ENCODE measurements at regions not wholly inside any gene's neighbourhood (a gene's known extent, or its start where the extent isn't known, plus 50 kb on each side); places are given as distances from the start of the nearest gene placed in this dataset.

DNA sequence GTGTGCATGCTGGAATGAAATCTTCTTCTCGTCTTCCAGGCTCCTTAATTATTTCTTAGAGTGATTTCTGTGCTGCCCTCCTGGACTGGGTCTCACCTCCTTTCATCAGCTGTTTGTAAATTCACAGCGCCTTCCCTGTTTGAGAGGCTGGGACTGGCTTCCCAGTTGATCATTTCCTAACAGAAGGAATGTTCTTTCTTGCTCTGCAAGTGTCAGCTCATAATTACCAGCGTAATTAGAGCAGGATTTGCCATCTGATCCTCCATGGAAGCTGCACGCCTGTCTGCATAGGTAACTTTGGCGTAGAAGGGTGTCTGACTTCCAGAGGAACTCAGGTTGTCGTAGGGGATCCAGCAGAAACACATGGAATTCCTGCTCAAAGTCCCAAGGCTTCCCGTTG, 375.0 kb upstream of the EEF2KMT start:
- no peak for DNase-seq (ENCODE audit: extremely low spot score)
- TF ChIP-seq SUZ12 (IDR thresholded peaks at IDR 0.05), result no peak
- TF ChIP-seq CTBP1 (IDR thresholded peaks at IDR 0.05; ENCODE audit: borderline replicate concordance), result no peak
- TF ChIP-seq ARNT (IDR thresholded peaks at IDR 0.05), result no peak
- TF ChIP-seq HDGF (IDR thresholded peaks at IDR 0.05; ENCODE audit: borderline replicate concordance), result no peak
- TF ChIP-seq ELF4 (IDR thresholded peaks at IDR 0.05), result no peak
- TF ChIP-seq LEF1 (IDR thresholded peaks at IDR 0.05; ENCODE audit: borderline replicate concordance), result no peak
- TF ChIP-seq, protein P1, sequence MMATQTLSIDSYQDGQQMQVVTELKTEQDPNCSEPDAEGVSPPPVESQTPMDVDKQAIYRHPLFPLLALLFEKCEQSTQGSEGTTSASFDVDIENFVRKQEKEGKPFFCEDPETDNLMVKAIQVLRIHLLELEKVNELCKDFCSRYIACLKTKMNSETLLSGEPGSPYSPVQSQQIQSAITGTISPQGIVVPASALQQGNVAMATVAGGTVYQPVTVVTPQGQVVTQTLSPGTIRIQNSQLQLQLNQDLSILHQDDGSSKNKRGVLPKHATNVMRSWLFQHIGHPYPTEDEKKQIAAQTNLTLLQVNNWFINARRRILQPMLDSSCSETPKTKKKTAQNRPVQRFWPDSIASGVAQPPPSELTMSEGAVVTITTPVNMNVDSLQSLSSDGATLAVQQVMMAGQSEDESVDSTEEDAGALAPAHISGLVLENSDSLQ (IDR thresholded peaks at IDR 0.05), result no peak
- TF ChIP-seq L3MBTL2 (conservative IDR thresholded peaks at IDR 0.05), result no peak
- no peak for TF ChIP-seq BHLHE40 (IDR thresholded peaks at IDR 0.05; ENCODE audit: borderline replicate concordance)
- TF ChIP-seq SP1 (IDR thresholded peaks at IDR 0.05), result no peak
- ChIA-PET CTCF (no interaction called here), POLR2A (no interaction called here)

DNA sequence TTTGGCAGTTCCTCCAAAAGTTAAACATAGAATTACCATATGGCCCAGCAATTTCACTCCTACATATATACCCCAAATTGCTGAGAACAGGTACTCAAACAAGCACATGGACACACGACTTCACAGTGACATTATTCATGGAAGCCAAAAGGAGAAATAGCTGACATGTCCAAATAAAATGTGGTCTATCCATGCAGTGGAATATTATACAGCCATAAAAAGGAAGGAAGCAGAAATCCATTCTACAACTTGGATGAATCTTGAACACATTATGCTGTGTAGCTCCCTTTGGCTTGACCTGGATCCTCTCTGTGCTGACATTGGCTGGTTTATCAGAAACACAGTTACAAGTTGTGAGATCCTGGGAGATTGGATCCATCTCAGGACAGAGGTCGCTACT, 370.9 kb upstream of the EEF2KMT start:
- no peak for TF ChIP-seq LEF1 (IDR thresholded peaks at IDR 0.05; ENCODE audit: borderline replicate concordance)
- no peak for TF ChIP-seq SUZ12 (IDR thresholded peaks at IDR 0.05)
- no peak for TF ChIP-seq FOXM1 (IDR thresholded peaks at IDR 0.05; ENCODE audit: borderline replicate concordance)
- TF ChIP-seq FOXA1 (IDR thresholded peaks at IDR 0.05), result no peak
- TF ChIP-seq TARDBP (IDR thresholded peaks at IDR 0.05), result no peak
- no peak for TF ChIP-seq ARNT (IDR thresholded peaks at IDR 0.05)
- no peak for TF ChIP-seq CTBP1 (IDR thresholded peaks at IDR 0.05; ENCODE audit: borderline replicate concordance)
- TF ChIP-seq, protein P1 (IDR thresholded peaks at IDR 0.05), result no peak
- TF ChIP-seq ZNF384 (IDR thresholded peaks at IDR 0.05), result no peak
- TF ChIP-seq ELF4 (IDR thresholded peaks at IDR 0.05), result no peak
- DNase-seq (ENCODE audit: extremely low spot score), result no peak
- ChIA-PET POLR2A (no interaction called here), CTCF (no interaction called here)

DNA sequence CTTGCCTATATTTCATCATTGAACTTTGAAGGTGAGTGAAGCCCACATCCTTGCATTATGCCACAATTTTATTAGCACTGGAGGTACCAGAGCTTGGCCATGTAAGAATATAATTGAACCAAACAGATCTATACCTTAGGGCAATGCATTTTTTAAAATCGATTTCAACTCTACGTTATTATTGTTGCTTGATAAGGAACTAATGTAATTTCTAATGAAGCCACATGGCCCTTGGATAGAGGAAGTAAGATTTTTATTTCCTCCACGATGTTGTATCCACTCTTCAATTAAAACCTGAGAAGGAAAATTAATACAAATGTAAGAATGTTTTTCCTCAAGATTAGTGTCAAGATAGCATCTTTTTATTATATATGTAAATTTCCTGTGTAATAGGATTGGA, 370.0 kb upstream of the EEF2KMT start:
- ChIA-PET POLR2A (no interaction called here), CTCF (no interaction called here)
- TF ChIP-seq LEF1 (IDR thresholded peaks at IDR 0.05; ENCODE audit: borderline replicate concordance) (no peak), L3MBTL2 (conservative IDR thresholded peaks at IDR 0.05) (no peak), SUZ12 (IDR thresholded peaks at IDR 0.05) (no peak), TARDBP (IDR thresholded peaks at IDR 0.05) (no peak), FOXM1 (IDR thresholded peaks at IDR 0.05; ENCODE audit: borderline replicate concordance) (no peak), ELF4 (IDR thresholded peaks at IDR 0.05) (no peak)

DNA sequence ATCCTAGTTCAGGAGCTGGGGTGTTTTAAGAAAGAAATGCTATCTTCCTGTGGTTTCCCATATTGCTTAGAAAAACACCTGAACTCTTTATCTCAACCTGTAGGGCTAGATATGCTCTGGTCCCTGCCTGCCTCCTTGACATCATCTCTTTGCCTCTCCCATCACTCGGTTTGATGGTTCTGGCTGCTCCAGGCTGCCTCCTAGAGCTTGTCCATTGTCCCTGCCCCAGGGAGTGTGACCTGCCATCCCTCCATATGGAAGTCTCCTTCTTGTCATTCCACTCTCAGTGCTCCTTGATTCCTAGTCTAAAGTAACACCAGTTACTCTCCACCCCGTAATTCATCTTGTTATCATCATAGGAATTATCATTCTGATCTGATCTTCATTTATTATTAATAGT, 369.0 kb upstream of the EEF2KMT start:
- TF ChIP-seq ELF4 (IDR thresholded peaks at IDR 0.05) (no peak), FOXA1 (IDR thresholded peaks at IDR 0.05) (no peak), FOXM1 (IDR thresholded peaks at IDR 0.05; ENCODE audit: borderline replicate concordance) (no peak), BHLHE40 (IDR thresholded peaks at IDR 0.05; ENCODE audit: borderline replicate concordance) (no peak), LEF1 (IDR thresholded peaks at IDR 0.05; ENCODE audit: borderline replicate concordance) (no peak), TARDBP (IDR thresholded peaks at IDR 0.05) (no peak), ARNT (IDR thresholded peaks at IDR 0.05) (no peak), SUZ12 (IDR thresholded peaks at IDR 0.05) (no peak), SP1 (IDR thresholded peaks at IDR 0.05) (no peak), L3MBTL2 (conservative IDR thresholded peaks at IDR 0.05) (no peak), FOXK2 (IDR thresholded peaks at IDR 0.05) (no peak), HDGF (IDR thresholded peaks at IDR 0.05; ENCODE audit: borderline replicate concordance) (no peak), ZNF384 (IDR thresholded peaks at IDR 0.05) (no peak), NFRKB (IDR thresholded peaks at IDR 0.05) (no peak), CTBP1 (IDR thresholded peaks at IDR 0.05; ENCODE audit: borderline replicate concordance) (no peak)
- TF ChIP-seq, protein P1 (IDR thresholded peaks at IDR 0.05), result no peak

More for the DNA sequence above, 370.0 kb upstream of the EEF2KMT start:
- DNase-seq (ENCODE audit: extremely low spot score), result no peak

DNA sequence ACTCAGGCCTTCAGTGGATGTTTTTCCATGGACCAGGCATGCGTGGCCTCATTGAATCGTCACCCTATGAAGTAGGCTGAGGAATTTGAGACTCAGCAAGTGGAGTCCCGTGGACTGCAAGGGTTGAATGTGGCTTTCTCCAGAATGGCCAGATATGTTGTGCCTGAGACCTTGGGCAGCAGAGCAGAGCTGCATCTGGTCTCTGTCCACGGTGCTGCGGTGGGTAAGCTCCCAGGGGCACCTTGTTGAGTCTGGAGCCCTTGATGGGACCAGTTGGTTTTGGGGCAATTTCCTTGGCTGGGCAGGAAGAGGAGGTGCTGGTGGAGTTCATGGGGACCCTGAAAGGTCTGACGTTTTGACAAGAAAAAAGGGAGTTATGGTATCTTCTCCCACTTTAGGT, 368.1 kb upstream of the EEF2KMT start:
- TF ChIP-seq FOXA1 (IDR thresholded peaks at IDR 0.05), result no peak
- TF ChIP-seq FOXK2 (IDR thresholded peaks at IDR 0.05), result no peak
- no peak for TF ChIP-seq BHLHE40 (IDR thresholded peaks at IDR 0.05; ENCODE audit: borderline replicate concordance)
- no peak for TF ChIP-seq SP1 (IDR thresholded peaks at IDR 0.05)
- no peak for TF ChIP-seq ZNF384 (IDR thresholded peaks at IDR 0.05)
- TF ChIP-seq TARDBP (IDR thresholded peaks at IDR 0.05), result no peak
- no peak for TF ChIP-seq LEF1 (IDR thresholded peaks at IDR 0.05; ENCODE audit: borderline replicate concordance)
- TF ChIP-seq CTBP1 (IDR thresholded peaks at IDR 0.05; ENCODE audit: borderline replicate concordance), result no peak
- TF ChIP-seq HDGF (IDR thresholded peaks at IDR 0.05; ENCODE audit: borderline replicate concordance), result no peak
- no peak for TF ChIP-seq FOXM1 (IDR thresholded peaks at IDR 0.05; ENCODE audit: borderline replicate concordance)
- no peak for TF ChIP-seq NFRKB (IDR thresholded peaks at IDR 0.05)
- TF ChIP-seq L3MBTL2 (conservative IDR thresholded peaks at IDR 0.05), result no peak
- TF ChIP-seq, protein P1 (IDR thresholded peaks at IDR 0.05), result no peak
- no peak for TF ChIP-seq SUZ12 (IDR thresholded peaks at IDR 0.05)
- CTCF ChIA-PET, result no interaction called here
- no peak for DNase-seq (ENCODE audit: extremely low spot score)
- POLR2A ChIA-PET, result no interaction called here

More for the DNA sequence above, 369.0 kb upstream of the EEF2KMT start:
- POLR2A ChIA-PET, result no interaction called here
- DNase-seq (ENCODE audit: extremely low spot score), result no peak
- CTCF ChIA-PET, result no interaction called here

DNA sequence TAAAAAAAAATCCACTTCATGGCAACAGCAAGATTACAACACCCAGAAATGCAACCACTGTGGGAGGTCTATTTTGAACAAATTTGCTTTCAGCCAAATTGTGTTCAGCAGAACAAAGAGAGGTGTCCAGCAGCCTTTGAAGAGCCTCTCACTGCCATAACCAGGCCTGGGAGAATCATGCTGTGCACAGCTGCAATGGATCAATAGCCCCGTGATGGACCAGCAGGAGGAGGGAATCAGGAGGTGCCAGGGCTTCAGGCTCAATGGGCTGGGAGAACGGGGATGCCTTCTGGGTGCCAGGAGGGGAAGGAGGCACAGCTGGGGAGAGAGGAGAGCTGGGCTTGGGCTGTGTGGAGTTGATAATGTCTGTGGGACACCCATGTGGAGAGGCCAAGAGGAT, 366.2 kb upstream of the EEF2KMT start:
- no peak for TF ChIP-seq NFRKB (IDR thresholded peaks at IDR 0.05)
- TF ChIP-seq FOXK2 (IDR thresholded peaks at IDR 0.05), result no peak
- TF ChIP-seq HDGF (IDR thresholded peaks at IDR 0.05; ENCODE audit: borderline replicate concordance), result no peak
- no peak for TF ChIP-seq BHLHE40 (IDR thresholded peaks at IDR 0.05; ENCODE audit: borderline replicate concordance)
- no peak for TF ChIP-seq ELF4 (IDR thresholded peaks at IDR 0.05)
- no peak for TF ChIP-seq ZNF384 (IDR thresholded peaks at IDR 0.05)
- no peak for TF ChIP-seq CTBP1 (IDR thresholded peaks at IDR 0.05; ENCODE audit: borderline replicate concordance)
- TF ChIP-seq, protein P1 (IDR thresholded peaks at IDR 0.05), result no peak
- no peak for TF ChIP-seq FOXA1 (IDR thresholded peaks at IDR 0.05)
- DNase-seq (ENCODE audit: extremely low spot score), result no peak
- CTCF ChIA-PET, result no interaction called here
- POLR2A ChIA-PET, result no interaction called here
